DND-41 (cell line): ENCODE measurements at regions not wholly inside any gene's neighbourhood (a gene's known extent, or its start where the extent isn't known, plus 50 kb on each side); places are given as distances from the start of the nearest gene placed in this dataset.

Experiments
- CTCF ChIP-seq: IDR thresholded peaks from 2 replicates; pipeline ENCODE4 v1.5.1; 2012; ENCODE audit warnings: borderline replicate concordance, low read length, moderate library complexity, mild to moderate bottlenecking; ENCODE audit not compliant: poor library complexity, severe bottlenecking; ENCODE audit errors: extremely low read depth
- EZH2 ChIP-seq: IDR thresholded peaks from 3 replicates; pipeline ENCODE4 v1.6.1; 2012; ENCODE audit warnings: borderline replicate concordance, low read depth, mild to moderate bottlenecking, moderate library complexity, low read length, inconsistent platforms; ENCODE audit not compliant: severe bottlenecking

- no peak for TF ChIP-seq CTCF
- no peak for TF ChIP-seq EZH2
Observed at GRCh38 chr12:115209230-115209629, 525.3 kb upstream of the TBX3 start.
